IMR-90 (cell line): ENCODE measurements at regions not wholly inside any gene's neighbourhood (a gene's known extent, or its start where the extent isn't known, plus 50 kb on each side); places are given as distances from the start of the nearest gene placed in this dataset.

Source experiments
- ATAC-seq: fragments of 200-7000 bp; cut with Tn5 transposase; 2 replicates; pipeline ENCODE4 v1.9.1; 2020; ENCODE audit warnings: low read depth, mild to moderate bottlenecking, moderate library complexity
- BruUV-seq: library from RNA; stranded (reverse); fragments of 400-500 nt; replicated peaks from 2 replicates; lab custom pipeline; 2021; lab: Mats Ljungman, UMichigan
- CTCF ChIA-PET: fragments of 300-600 bp; formaldehyde crosslinking; extraction: SDS; loops from one replicate; lab custom pipeline; 2021; ENCODE audit warnings: antibody characterized with exemption; lab: Yijun Ruan, JAX
- POLR2A ChIA-PET: fragments of 300-600 bp; sonication (Branson Sonifier 250); formaldehyde crosslinking; loops from one replicate; lab custom pipeline; 2022; ENCODE audit warnings: antibody characterized with exemption; ENCODE audit not compliant: unreplicated experiment; lab: Charles Lee
- DNase-seq: peaks from one replicate; pipeline ENCODE4 v3.0.0; 2013
- H2AFZ ChIP-seq: replicated peaks from 2 replicates; pipeline ENCODE3; 2013; ENCODE audit warnings: low read length, mild to moderate bottlenecking; ENCODE audit not compliant: poor library complexity
- H2AK5ac ChIP-seq: 2 replicates; pipeline ENCODE4 v1.6.1; 2013; ENCODE audit warnings: low read depth, low read length, inconsistent platforms
- H2AK9ac ChIP-seq: replicated peaks from 2 replicates; pipeline ENCODE3; 2013; ENCODE audit warnings: mild to moderate bottlenecking, low read depth, low read length, moderate library complexity; ENCODE audit not compliant: poor library complexity
- H2BK120ac ChIP-seq: 2 replicates; pipeline ENCODE4 v1.6.1; 2013; ENCODE audit warnings: low read depth, low read length, inconsistent platforms
- H2BK15ac ChIP-seq: 3 replicates; pipeline ENCODE4 v1.6.1; 2013; ENCODE audit warnings: low read depth, low read length, inconsistent platforms
- H2BK20ac ChIP-seq: 2 replicates; pipeline ENCODE4 v1.6.1; 2013; ENCODE audit warnings: low read depth, mild to moderate bottlenecking, inconsistent platforms, low read length, moderate library complexity
- H2BK5ac ChIP-seq: 2 replicates; pipeline ENCODE4 v1.6.1; 2013; ENCODE audit warnings: mild to moderate bottlenecking, low read depth, low read length, inconsistent platforms; ENCODE audit not compliant: poor library complexity, severe bottlenecking
- H3K14ac ChIP-seq: replicated peaks from 2 replicates; pipeline ENCODE4 v1.6.1; 2013; ENCODE audit warnings: low read depth, low read length, inconsistent platforms
- H3K18ac ChIP-seq: 2 replicates; pipeline ENCODE4 v1.6.1; 2013; ENCODE audit warnings: low read depth, low read length, control low read depth
- H3K23ac ChIP-seq: 2 replicates; pipeline ENCODE4 v1.6.1; 2013; ENCODE audit warnings: low read depth, low read length, inconsistent platforms
- H3K27ac ChIP-seq: 2 replicates; pipeline ENCODE4 v1.5.1; 2013; ENCODE audit warnings: mild to moderate bottlenecking, control low read depth, low read length; ENCODE audit not compliant: insufficient read depth
- H3K27me3 ChIP-seq: 2 replicates; pipeline ENCODE4 v1.6.1; 2013; ENCODE audit warnings: low read length; ENCODE audit not compliant: control insufficient read depth, insufficient read depth
- H3K36me3 ChIP-seq: 2 replicates; pipeline ENCODE4 v1.6.1; 2013; ENCODE audit warnings: low read length, mixed read lengths; ENCODE audit not compliant: control insufficient read depth, insufficient read depth
- H3K4ac ChIP-seq: 2 replicates; pipeline ENCODE4 v1.6.1; 2013; ENCODE audit warnings: low read depth, low read length, inconsistent platforms
- H3K4me1 ChIP-seq: 2 replicates; pipeline ENCODE4 v1.6.1; 2013; ENCODE audit warnings: low read length, mixed read lengths; ENCODE audit not compliant: control insufficient read depth, insufficient read depth
- H3K4me2 ChIP-seq: 2 replicates; pipeline ENCODE4 v1.6.1; 2013; ENCODE audit warnings: low read depth, mild to moderate bottlenecking, control low read depth, low read length, moderate library complexity
- H3K4me3 ChIP-seq: 2 replicates; pipeline ENCODE4 v1.5.1; 2013; ENCODE audit warnings: low read depth, mild to moderate bottlenecking, control low read depth, low read length, moderate library complexity; ENCODE audit not compliant: insufficient read depth
- H3K56ac ChIP-seq: 2 replicates; pipeline ENCODE4 v1.6.1; 2013; ENCODE audit warnings: low read length, inconsistent platforms; ENCODE audit not compliant: insufficient read depth; ENCODE audit errors: extremely low read depth
- H3K79me1 ChIP-seq, 2 experiments: 2 replicates each; pipeline ENCODE4 v1.6.1; 2013; ENCODE audit warnings: low read length in 2 of 2, inconsistent platforms in 1 of 2, low read depth in 1 of 2
- H3K9ac ChIP-seq: 2 replicates; pipeline ENCODE4 v1.6.1; 2013; ENCODE audit warnings: low read depth, low read length, control low read depth
- H3K9me1 ChIP-seq: 2 replicates; pipeline ENCODE4 v1.6.1; 2013; ENCODE audit warnings: low read length, inconsistent platforms; ENCODE audit not compliant: insufficient read depth
- H3K9me3 ChIP-seq: 2 replicates; pipeline ENCODE4 v1.6.1; 2013; ENCODE audit warnings: low read length; ENCODE audit not compliant: control insufficient read depth, insufficient read depth
- H4K20me1 ChIP-seq: 2 replicates; pipeline ENCODE4 v1.6.1; 2013; ENCODE audit warnings: low read length, inconsistent platforms; ENCODE audit not compliant: insufficient read depth
- H4K5ac ChIP-seq: 2 replicates; pipeline ENCODE4 v1.6.1; 2013; ENCODE audit warnings: mild to moderate bottlenecking, low read depth, low read length, control low read depth
- H4K8ac ChIP-seq, 2 experiments: 2 replicates each; pipeline ENCODE4 v1.6.1; 2013; ENCODE audit warnings: low read depth in 2 of 2, low read length in 2 of 2, control low read depth in 1 of 2, inconsistent platforms in 1 of 2
- H4K91ac ChIP-seq: 2 replicates; pipeline ENCODE4 v1.6.1; 2013; ENCODE audit warnings: low read depth, low read length, inconsistent platforms; ENCODE audit not compliant: insufficient read depth
- BHLHE40 ChIP-seq: fragments of 150-350 bp; IDR thresholded peaks from 2 replicates; pipeline ENCODE4 v1.6.1; 2016; ENCODE audit warnings: mild to moderate bottlenecking, low read depth, low read length
- CEBPB ChIP-seq: IDR thresholded peaks from 2 replicates; pipeline ENCODE4 v1.6.1; 2012; ENCODE audit warnings: low read depth, low read length, improper control_type of control experiment
- FOS ChIP-seq: fragments of 150-350 bp; IDR thresholded peaks from 2 replicates; pipeline ENCODE4 v1.6.1; 2016; ENCODE audit warnings: low read depth, low read length
- MAFK ChIP-seq: IDR thresholded peaks from 2 replicates; pipeline ENCODE4 v1.6.1; 2012; ENCODE audit warnings: low read depth, low read length, improper control_type of control experiment
- MAZ ChIP-seq: IDR thresholded peaks from 2 replicates; pipeline ENCODE4 v1.6.1; 2012; ENCODE audit warnings: low read depth, mild to moderate bottlenecking, low read length, improper control_type of control experiment, moderate library complexity, borderline replicate concordance
- MXI1 ChIP-seq: IDR thresholded peaks from 2 replicates; pipeline ENCODE4 v1.6.1; 2012; ENCODE audit warnings: low read depth, mild to moderate bottlenecking, low read length, moderate library complexity, borderline replicate concordance
- NFE2L2 ChIP-seq: fragments of 150-350 bp; IDR thresholded peaks from 2 replicates; pipeline ENCODE4 v1.6.1; 2016; ENCODE audit warnings: low read depth, mild to moderate bottlenecking, low read length
- POLR2A ChIP-seq: IDR thresholded peaks from 2 replicates; pipeline ENCODE4 v1.6.1; 2012; ENCODE audit warnings: mild to moderate bottlenecking, low read depth, low read length
- RAD21 ChIP-seq: IDR thresholded peaks from 2 replicates; pipeline ENCODE4 v1.6.1; 2012; ENCODE audit warnings: low read length, improper control_type of control experiment
- RCOR1 ChIP-seq: IDR thresholded peaks from 2 replicates; pipeline ENCODE4 v1.6.1; 2012; ENCODE audit warnings: mild to moderate bottlenecking, low read length, improper control_type of control experiment; ENCODE audit not compliant: insufficient replicate concordance
- RFX5 ChIP-seq: IDR thresholded peaks from 2 replicates; pipeline ENCODE4 v1.8.0; 2012; ENCODE audit warnings: low read depth, mild to moderate bottlenecking, low read length, moderate library complexity
- SMC3 ChIP-seq: fragments of 150-350 bp; IDR thresholded peaks from 2 replicates; pipeline ENCODE4 v1.6.1; 2016; ENCODE audit warnings: low read depth, mild to moderate bottlenecking, antibody characterized with exemption, low read length, moderate library complexity
- WGBS, 2 experiments: methylation state at CpG; one replicate each; pipeline versions ENCODE4 v1.1.5 to v1.1.7; 2013; ENCODE audit warnings: missing lambda C conversion rate in 2 of 2; ENCODE audit not compliant: insufficient read length in 1 of 2; ENCODE audit errors: extremely low coverage in 2 of 2; 5-methylcytosine and 5-hydroxymethylcytosine counted together
- dilution Hi-C: fragments of 300-500 bp; cut with HindIII; formaldehyde crosslinking; loops from one replicate; pipeline ENCODE4 v1.14.3; 2018; ENCODE audit warnings: low sequenced_read_pairs; ENCODE audit not compliant: unreplicated experiment
- in situ Hi-C: fragments of 300-500 bp; cut with MboI; formaldehyde crosslinking; loops from 3 replicates; pipeline ENCODE4 v1.14.3; 2019; ENCODE audit warnings: low sequenced_read_pairs, inconsistent platforms, mixed read lengths
- intact Hi-C: fragments of 100-400 bp; cut with micrococcal nuclease; formaldehyde crosslinking; loops from 2 replicates; pipeline ENCODE4 v1.10.0; 2022
- TF ChIP-seq, protein P1 (sequence below): fragments of 150-350 bp; IDR thresholded peaks from 2 replicates; pipeline ENCODE4 v1.6.1; 2017; ENCODE audit warnings: mild to moderate bottlenecking, antibody characterized with exemption, low read length, low read depth

DNA sequence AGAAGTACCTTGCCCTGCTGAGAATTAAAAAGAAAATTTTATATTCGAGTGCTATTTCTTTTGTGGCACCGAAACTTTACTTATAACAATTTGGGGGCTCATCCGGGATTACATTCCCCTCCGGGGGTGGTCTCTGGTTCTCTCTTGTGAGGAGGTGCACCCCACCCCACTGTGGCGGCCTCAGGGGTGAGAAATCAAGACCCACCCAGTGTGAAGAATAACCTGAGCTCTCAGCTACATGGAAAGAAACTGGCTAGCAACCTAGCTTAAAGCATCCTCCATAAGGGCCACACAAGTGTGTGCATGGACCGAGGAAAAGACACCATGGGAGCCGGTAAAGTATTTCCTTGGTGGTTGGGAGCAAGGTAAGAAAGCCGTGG, 50.9 kb upstream of the ANKRD10 start:
- in situ Hi-C loops (no loop called here), intact Hi-C loops (no loop called here)

More for the DNA sequence above, 50.9 kb upstream of the ANKRD10 start:
- Histone ChIP-seq H3K4me3 (no peak overlapping the region), H3K4me2 (no peak overlapping the region), H3K36me3 (no peaks in the 10 kb centered on the region), H3K23ac (0 out of 2 replicates have a peak overlapping the region, but pooled peaks have one; percentile 42), H3K4me1 (no peaks in the 10 kb centered on the region), H3K79me1 (no peaks in the 10 kb centered on the region), H4K8ac (peak overlapping the region in 1 of 2 experiments; percentile 22; a peak in 1 of 4 replicates), H4K5ac (no peak overlapping the region), H3K56ac (no peak overlapping the region), H3K18ac (no peak overlapping the region), H3K9ac (no peak overlapping the region), H2BK15ac (no peak overlapping the region; the same call in 2 of the 3 replicates), H3K4ac (0 out of 2 replicates have a peak overlapping the region, but pooled peaks have one; percentile 40), H2AK5ac (peak overlapping the region; percentile 59), H3K14ac (0 out of 2 replicates have a peak overlapping the region, but pooled peaks have one; percentile 58), H3K27ac (no peak overlapping the region), H2BK120ac (peak overlapping the region; percentile 77; the same call in 1 of the 2 replicates), H4K20me1 (no peaks in the 10 kb centered on the region), H3K9me1 (peaks cover 6% of the 10 kb centered on the region; the same call in 1 of the 2 replicates), H3K27me3 (no peaks in the 10 kb centered on the region), H2AFZ (no peak overlapping the region), H2AK9ac (no peak overlapping the region), H2BK5ac (peak overlapping the region; percentile 85), H3K9me3 (peaks cover 5% of the 10 kb centered on the region), H2BK20ac (peak overlapping the region; percentile 61; the same call in 1 of the 2 replicates), H4K91ac (no peak overlapping the region)
- WGBS, 2 experiments, result no CpG with 5 or more reads among the region's 8 CpGs
- POLR2A ChIA-PET, result no interaction called here
- no peak for DNase-seq
- BruUV-seq, result no TSS peak
- CTCF ChIA-PET, result no interaction called here
- dilution Hi-C loops, result no loop called here
- TF ChIP-seq RCOR1 (no peak), MXI1 (no peak), SMC3 (no peak), CEBPB (no peak), POLR2A (no peak), MAZ (no peak), RAD21 (no peak), RFX5 (no peak), FOS (no peak), NFE2L2 (no peak), BHLHE40 (no peak), MAFK (no peak)
- TF ChIP-seq, protein P1, sequence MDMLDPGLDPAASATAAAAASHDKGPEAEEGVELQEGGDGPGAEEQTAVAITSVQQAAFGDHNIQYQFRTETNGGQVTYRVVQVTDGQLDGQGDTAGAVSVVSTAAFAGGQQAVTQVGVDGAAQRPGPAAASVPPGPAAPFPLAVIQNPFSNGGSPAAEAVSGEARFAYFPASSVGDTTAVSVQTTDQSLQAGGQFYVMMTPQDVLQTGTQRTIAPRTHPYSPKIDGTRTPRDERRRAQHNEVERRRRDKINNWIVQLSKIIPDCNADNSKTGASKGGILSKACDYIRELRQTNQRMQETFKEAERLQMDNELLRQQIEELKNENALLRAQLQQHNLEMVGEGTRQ, result no peak
- no peak for ATAC-seq
